ENCODE measurements at regions not wholly inside any gene's neighbourhood (a gene's known extent, or its start where the extent isn't known, plus 50 kb on each side); places are given as distances from the start of the nearest gene placed in this dataset.

DNA sequence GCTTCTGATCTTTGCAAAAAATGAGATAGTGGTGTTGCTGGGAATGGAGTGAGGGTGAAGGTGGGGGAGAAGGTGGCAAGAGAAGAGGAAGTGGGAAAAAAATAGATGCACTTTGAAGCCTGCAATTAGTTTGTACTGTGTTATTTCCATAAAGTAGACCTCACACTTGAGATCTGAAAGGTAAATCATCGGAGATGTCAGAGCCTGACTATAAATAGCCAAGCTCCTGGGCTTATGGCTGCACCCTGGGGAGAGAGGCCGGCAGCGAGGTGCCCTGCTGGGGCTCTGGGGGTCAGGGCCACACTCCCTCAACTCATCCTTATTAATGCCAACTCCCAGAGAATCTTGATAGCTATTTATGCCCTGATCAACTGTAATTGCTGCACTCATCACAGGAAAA is 134.4 kb downstream of the NXPE2 start:
- TF ChIP-seq, protein P1, sequence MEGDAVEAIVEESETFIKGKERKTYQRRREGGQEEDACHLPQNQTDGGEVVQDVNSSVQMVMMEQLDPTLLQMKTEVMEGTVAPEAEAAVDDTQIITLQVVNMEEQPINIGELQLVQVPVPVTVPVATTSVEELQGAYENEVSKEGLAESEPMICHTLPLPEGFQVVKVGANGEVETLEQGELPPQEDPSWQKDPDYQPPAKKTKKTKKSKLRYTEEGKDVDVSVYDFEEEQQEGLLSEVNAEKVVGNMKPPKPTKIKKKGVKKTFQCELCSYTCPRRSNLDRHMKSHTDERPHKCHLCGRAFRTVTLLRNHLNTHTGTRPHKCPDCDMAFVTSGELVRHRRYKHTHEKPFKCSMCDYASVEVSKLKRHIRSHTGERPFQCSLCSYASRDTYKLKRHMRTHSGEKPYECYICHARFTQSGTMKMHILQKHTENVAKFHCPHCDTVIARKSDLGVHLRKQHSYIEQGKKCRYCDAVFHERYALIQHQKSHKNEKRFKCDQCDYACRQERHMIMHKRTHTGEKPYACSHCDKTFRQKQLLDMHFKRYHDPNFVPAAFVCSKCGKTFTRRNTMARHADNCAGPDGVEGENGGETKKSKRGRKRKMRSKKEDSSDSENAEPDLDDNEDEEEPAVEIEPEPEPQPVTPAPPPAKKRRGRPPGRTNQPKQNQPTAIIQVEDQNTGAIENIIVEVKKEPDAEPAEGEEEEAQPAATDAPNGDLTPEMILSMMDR (IDR thresholded peaks at IDR 0.05), result no peak
- no peak for TF ChIP-seq POLR2A (IDR thresholded peaks at IDR 0.05)

Measured in Peyer's patch (tissue), 4 donors.